SK-MEL-5 (cell line): ENCODE measurements at regions not wholly inside any gene's neighbourhood (a gene's known extent, or its start where the extent isn't known, plus 50 kb on each side); places are given as distances from the start of the nearest gene placed in this dataset.

Experiments used
- DNase-seq: peaks from one replicate; pipeline ENCODE4 v3.0.0-alpha.2; 2016; ENCODE audit warnings: low read depth, low spot score
- in situ Hi-C: cut with HindIII; loops from 2 replicates; pipeline ENCODE4 v1.10.0; 2016; ENCODE audit warnings: low sequenced_read_pairs, high pct_unique_total_duplicates, low pct_unique_long_range_greater_than_20kb

DNA sequence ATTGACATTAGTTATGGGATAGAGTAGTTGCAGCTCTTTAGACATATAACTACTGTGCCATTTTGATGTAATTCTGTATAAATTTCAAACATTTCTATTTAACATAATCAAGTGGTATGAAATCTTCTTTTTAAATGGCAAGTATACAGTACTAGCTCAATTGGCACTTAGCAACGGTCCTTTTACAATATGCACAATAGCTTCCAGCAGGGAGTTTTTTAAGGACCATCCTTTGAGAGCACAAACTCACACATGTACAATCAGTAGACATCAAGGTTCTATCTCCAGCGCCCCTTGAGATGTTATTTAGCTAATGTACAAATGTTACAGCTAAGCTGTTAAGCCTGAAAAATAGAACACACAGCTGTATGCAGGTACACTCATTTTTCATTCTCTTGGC is 480.7 kb downstream of the TFEC start:
- in situ Hi-C loops = no loop called here
- no peak for DNase-seq

DNA sequence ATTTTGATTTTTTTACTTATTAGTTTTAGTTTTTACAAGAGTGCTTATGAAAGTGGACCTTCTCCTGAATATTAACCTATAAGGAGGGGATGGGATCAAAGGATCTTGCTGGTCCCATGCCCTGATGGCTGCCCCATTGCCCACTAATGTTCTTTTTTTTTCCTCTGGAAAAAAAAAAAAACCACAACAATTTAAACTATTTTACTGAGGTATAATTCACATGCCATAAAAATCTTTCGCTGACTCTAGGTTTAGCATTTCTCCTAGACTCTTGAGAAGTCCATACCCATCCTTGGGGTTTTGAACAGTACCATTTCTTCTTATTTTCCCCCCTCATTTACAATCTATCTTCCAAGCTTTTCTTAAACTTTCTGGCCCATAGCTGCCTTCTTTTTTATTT is 481.8 kb downstream of the TFEC start:
- in situ Hi-C loops = no loop called here
- DNase-seq = no peak

DNA sequence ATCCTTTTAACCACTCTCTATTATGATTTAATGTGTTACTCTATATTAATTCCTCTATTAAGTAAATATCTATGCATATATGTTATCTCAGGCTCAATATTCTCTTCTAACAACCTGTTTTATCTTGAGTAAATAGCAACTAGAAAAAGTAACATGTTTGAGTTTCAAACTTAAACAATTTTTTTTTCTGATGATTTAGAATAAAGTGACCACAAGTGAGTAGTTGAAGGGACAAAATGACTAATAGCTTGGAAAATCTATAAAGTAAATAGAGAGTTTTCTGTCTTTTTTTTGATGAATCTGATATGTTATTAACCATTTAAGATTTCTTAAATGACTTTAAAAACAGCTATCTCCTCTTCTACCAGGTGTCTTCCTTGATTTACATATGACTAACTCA is 483.8 kb downstream of the TFEC start:
- DNase-seq = no peak
- in situ Hi-C loops = no loop called here

DNA sequence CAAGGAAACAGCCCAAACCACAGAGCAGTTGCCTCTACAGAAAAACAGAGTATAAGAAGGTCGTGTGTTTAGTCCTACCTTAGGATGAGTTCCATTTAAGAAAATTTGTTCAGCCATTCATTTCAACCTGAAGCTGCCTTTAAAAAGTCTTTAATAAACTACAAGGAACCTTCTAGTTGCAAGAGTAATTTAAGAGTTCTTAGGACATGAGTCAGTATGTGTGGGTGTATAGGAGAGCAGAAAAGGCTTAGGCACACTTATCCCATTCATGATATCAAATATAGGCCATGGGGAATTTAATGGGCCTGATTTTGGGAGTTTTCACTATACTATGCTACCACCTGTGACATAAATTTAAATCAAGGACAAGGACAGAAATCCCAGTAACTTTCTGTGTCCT is 496.8 kb downstream of the TFEC start:
- in situ Hi-C loops = no loop called here
- DNase-seq = no peak

DNA sequence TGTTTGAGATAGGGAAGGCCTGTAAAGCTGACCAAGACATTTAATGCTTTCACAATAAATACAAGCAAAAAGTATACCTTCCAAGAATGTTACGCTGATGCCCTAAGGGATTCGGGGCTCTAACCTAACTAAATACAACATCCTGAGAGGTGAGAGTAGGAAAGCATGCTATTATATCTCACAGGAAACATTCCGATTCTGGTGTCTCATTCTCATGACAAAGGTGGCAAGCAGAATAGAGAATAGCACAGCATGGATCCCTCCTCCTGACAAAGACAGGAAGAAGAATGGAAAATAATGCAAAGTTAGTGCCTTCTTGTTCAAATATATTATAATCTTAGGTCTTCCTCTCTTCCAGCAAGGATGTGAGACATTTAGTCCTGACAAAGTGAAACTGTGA is 504.3 kb downstream of the TFEC start:
- no peak for DNase-seq
- in situ Hi-C loops = no loop called here

DNA sequence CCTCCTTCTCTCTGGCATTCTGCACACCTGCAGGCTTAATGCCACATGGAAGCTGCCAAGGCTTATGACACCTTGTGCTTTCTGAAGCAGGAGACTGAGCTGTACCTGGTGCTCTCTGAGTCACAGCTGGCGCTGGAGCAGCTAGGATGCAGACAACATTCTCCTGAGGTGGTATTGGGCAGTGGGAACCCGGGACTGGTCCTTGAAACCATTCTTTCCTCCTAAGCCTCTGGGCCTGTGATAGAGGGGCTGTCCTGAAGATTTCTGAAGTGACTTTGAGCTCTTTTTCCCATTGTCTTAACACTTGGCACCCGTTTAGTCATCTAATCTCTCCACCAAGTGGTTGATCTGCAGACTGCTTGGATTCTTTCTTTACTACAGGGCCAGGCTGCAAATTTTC is 508.4 kb downstream of the TFEC start:
- DNase-seq = no peak
- in situ Hi-C loops = no loop called here

DNA sequence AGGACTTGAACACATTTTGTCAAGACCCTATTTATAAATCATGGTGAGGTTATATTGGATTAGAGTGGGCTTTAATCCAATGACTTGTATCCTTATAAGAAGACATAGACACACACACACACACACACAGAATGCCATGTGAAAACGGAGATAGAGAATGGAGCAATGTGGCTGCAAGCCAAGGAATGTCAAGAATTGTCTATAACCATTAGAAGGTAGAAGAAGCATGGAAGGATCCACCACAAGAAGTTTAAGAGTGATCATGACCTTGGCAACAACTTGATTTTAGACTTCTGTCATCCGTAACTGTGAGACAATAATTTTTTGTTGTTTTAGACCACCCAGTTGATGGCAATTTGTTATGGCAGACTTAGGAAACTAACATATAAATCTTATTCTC is 514.2 kb downstream of the TFEC start:
- in situ Hi-C loops = no loop called here
- no peak for DNase-seq

DNA sequence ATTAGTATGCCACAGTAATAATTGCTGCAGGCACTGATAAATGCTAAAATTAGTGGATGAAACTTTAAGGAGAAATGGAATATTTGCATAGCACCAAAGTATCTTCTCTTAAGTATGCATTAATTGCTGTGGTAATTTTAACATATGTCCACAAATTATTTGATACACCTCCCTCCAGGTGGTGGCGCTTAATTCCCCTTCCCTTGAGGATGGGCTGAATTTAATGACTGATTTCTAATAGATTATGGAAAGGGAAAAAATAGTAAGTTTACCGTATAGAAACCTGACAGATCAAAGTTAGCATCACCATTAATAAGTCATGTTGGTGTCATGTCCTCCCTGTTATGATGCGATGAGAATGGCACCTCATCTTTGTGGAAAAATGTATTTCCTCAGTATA is 519.2 kb downstream of the TFEC start:
- DNase-seq = no peak
- in situ Hi-C loops = no loop called here

DNA sequence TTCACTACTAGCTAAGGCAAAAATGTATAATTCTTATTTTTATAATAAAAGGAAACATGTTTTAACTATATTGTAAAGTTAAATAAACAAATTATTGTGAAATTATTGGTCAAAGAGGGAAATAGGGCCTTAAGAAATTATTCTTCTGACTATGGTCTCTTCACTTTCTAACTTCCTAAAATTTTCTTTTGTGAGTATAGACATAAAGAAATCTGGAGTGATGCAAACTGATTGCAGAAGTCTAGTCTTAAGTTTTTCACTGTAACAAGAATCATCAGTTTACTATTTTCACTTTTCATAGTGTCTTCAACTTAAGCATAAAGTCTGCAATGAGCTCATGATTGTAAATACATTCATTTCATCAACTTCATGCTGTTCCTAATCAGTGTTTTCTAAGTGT is 525.4 kb downstream of the TFEC start:
- no peak for DNase-seq
- in situ Hi-C loops = no loop called here

DNA sequence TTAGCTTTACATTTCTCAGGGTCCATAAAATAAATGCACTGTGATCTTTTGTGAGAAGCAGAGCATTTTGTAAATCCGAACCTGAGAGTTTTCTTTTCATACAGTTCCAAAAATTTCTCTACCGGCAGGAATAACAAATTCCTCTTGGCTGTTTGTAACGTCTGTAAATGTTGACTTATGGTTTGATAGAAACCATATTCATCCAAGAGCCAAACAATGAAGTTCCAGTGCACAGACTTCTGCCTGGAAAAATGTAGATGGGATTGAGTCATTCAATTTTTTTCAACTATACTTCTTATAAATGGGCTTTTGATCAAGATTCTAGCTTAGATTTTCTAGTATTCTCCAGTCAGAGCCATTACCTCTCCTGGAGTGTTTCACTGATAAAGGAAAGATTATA is 530.6 kb downstream of the TFEC start:
- DNase-seq = no peak
- in situ Hi-C loops = no loop called here

DNA sequence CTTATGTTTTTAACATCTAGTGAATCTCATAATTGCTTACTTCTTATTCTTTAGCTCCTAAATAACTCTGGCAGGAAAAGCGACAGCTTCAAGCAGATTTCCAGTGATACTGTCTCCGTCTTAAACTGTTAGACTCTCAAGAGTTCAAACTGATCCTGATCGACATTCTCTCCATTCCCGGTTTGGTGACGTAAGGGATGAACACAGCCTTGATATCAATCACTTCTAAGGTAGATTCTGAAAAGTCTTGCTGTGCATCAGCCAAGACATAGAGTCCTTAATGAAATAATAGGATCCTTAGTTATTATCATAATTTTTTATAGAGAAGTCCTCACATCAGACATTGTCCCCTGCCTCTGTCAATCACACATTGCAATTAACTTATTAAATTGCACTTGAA is 534.6 kb downstream of the TFEC start:
- no peak for DNase-seq
- in situ Hi-C loops = no loop called here

DNA sequence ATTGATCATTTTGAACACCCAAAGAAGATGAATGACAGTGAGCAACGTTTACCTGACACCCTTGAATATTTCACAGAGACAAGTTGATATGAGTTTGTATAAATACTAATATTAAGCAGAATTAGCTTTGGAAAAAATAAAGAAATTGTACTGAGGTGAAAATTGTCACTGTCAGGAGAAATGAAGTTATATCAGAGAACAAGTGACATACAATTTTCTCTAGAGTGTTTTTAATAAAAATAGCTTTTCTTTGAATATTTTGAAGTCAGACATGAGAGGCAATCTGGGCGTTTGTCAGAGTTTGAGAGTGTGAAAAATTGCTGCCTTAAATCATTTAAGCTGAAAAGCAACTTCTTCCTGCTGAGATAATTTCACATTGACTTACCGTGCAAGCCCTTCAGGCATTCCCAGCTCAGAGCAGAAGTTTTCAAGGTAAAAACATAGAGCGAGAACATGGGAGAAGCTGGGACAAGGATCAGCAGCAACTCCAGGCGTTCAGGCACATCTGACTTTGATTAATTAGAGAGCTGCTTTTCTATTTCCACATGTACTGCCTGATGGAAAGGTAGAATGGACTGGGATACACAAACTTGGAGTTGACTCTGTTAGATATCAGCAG is 535.9 kb downstream of the TFEC start:
- in situ Hi-C loops = no loop called here
- DNase-seq = no peak

DNA sequence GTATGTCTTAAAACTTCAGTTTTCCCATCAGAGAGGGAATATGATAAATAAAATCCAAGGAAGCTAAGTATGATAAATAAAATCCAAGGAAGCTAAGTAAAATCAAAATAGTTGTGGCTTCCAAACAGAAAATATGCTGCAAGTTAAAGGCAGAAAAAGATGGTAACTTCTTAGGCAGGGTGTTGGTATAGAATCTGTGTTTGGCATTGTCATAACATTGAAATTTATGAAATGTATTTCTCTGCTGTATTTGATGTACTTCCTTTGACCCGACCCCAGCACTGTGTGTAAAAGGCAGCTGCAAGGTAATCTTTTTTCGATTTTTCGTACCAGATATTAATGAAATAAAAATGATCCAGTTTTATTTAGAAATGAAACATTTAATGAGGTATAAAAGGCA is 537.2 kb downstream of the TFEC start:
- in situ Hi-C loops = no loop called here
- no peak for DNase-seq

DNA sequence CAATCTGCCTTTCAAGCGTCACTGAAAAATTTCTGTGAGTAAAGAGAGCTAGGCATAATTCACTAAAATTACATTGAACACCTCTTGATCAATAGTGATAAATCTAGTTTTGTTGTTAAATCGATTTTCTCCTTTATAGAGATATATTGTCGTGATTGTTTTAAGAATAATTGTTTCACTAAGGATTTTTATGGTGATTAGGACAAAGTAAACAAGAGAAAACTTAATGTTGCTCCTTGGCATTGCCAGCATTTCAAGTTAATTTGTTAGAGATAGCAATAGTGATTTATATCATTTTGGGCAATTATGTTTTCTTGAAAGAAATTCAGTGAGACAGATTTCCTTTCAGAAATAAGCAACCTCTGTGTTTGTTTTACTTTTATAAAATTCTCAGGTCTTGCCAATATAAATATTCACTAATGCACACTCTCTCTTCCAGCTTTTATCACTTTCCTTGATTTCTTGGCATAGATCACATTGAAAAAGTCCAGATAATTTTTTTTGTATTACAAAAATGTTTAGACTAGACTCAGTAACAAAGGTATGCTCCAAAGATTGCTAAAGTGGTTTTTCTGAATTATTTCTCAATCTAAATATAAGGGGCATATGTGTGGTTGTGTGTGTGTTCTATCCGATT is 538.7 kb downstream of the TFEC start:
- in situ Hi-C loops = no loop called here
- DNase-seq = no peak

DNA sequence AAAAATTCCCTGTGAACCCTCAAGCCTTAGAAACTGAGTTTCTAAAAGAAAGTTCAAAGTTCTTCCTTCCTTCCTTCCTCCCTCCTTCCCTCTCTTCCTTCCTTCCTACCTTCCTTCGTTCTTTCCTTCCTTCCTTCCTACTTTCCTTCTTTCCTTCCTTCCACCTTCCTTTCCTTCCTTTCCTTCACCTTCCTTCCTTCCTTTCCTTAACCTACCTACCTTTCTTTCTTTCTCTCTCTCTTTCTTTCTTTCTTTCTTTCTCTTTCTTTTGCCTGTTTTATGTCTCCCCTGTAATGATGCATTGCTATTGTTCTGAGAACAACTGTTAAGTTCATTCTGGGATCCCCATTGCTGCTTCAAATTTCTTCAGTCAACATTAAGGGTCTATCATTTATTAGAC is 551.1 kb downstream of the TFEC start:
- DNase-seq = no peak
- in situ Hi-C loops = no loop called here

DNA sequence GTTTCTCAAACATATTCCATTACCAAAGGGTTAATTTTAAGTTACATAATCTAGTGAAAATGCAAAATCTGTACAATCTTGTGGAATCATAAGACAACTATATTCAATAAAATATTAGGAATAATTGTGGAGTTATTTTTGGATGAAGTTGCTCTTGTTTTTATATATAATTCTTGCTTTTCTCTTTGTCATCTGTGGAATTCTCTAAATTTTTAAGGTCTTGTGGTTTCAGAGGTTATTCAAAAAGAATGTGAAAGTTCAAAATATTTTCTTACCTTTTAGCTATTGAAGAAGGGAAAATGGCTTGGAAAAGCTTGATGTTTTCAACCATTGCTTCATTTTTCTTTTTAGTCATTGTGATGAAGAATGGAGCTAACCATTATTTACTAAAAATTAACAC is 552.1 kb downstream of the TFEC start:
- in situ Hi-C loops = no loop called here
- DNase-seq = no peak

DNA sequence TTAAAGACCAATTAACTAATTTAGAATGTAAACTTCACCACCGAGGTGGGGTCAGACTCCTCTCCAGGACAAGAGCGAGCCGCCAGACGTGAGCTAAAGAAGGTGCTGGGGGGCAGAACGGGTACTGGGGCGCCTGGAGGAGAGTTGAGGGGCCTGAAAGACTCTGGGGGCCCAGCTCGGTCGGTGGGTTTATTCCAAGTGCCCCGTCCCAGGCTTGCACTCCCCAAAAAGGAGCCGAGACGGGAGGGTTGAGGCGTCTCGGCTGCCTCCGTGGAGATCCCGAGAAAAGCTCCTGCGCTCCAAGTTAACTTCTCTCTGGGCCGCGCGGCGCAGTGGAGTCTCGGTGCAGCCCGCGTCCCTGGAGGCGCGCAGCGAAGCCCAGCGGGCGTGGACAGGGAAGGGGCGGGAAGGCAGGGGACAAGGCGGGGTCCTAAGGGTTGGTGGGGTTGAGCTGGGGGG is 553.3 kb downstream of the TFEC start:
- in situ Hi-C loops = no loop called here
- DNase-seq = no peak

DNA sequence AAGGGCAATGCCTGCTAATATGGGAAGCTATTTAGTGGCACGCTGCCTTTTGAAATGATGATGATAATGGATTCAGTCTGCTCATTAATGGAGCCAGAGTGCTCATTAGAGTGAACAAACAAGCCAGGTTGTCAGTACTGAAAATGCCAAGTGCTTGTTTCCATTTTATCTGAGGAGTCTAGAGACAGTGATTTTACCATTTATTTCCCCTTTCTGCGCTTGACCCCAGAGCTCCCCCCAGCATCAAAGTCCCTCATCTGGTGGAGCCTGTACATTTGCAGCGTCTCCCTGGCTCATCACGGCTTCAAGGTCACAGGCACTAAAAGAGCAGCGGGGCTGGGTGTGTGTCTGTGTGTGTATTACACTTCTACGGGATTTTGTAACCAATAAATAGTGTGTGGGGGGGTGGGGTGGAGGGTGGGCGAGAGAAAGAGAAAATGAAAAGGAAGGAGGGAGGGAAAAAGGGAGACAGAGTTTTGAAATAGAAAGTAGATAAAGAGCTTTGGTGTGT is 553.8 kb downstream of the TFEC start:
- in situ Hi-C loops = no loop called here
- no peak for DNase-seq

DNA sequence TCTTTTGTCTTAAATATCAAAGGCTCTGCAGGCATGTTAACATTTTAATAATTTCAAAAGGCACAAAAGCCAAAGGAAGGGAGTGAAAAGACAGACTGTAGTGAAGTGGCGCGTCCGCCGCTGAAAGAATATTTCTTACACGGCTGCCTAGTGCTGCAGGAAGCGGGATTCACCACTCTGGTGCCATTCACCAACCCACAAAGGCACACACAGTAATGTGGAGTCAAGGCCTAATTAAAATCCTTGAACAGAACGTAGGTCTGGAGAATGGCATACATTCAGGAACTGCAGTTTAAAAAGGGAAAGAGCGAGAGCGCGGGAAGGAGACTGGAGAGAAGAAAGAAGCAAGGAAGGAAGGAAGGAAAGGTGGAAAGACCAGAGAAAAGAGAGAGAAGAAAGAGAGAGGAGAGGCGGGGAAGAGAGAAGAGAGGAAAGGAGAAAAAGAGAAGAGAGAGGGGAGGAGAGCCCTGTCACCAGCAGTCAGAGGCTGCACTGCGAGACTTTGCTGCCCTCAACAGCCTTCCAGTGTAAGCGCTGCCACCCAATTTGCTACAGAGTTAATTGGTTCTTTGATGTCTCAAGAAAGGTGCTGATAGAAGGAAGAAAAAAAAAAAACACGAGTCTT is 554.0 kb downstream of the MDFIC start:
- in situ Hi-C loops = no loop called here
- DNase-seq = no peak
